ENCODE measurements at regions not wholly inside any gene's neighbourhood (a gene's known extent, or its start where the extent isn't known, plus 50 kb on each side); places are given as distances from the start of the nearest gene placed in this dataset.

DNA sequence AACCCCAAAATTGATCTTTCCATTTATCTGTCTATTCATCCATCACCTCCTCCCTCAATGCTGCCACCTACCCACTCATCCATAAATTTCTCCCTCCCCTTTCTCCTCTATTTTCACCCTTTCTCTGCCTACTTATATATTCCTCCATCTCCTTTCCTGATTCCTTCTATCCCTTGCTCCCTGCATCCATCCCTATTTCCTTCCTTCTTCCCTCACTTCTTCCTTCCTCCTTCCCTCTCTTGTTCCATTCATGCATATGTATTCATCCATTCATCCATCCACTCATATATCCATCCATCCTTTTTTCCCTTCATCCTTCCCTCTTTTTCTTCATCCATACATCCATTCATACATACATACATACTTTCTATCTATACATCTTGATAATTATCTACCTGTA lies 76.3 kb upstream of the GGTLC1 start:
- Histone ChIP-seq H3K4me3 (ENCODE audit: low read depth in 2 of 2, low read length in 2 of 2) (no peak overlapping the region), H3K36me3 (ENCODE audit: control insufficient read depth, insufficient read depth, low read length) (no peaks in the 10 kb centered on the region), H3K9me3 (ENCODE audit: control insufficient read depth, insufficient read depth, low read depth, low read length) (no peaks in the 10 kb centered on the region), H3K27ac (ENCODE audit: low read length) (no peak overlapping the region), H3K27me3 (ENCODE audit: control insufficient read depth, insufficient read depth, low read length) (no peaks in the 10 kb centered on the region), H3K4me1 (ENCODE audit: control insufficient read depth, insufficient read depth, low read length) (no peaks in the 10 kb centered on the region)
- ATAC-seq: no peak
- TF ChIP-seq TCF7L2 (IDR thresholded peaks at IDR 0.05; ENCODE audit: low read depth, low read length) (no peak), POLR2AphosphoS5 (IDR thresholded peaks at IDR 0.05; ENCODE audit: low read depth, low read length) (no peak), REST (IDR thresholded peaks at IDR 0.05; ENCODE audit: insufficient read depth in 1 of 2, low read depth in 2 of 2, low read length in 1 of 2) (no peak), SIN3A (IDR thresholded peaks at IDR 0.05; ENCODE audit: borderline replicate concordance, insufficient read depth, low read depth, low read length) (no peak)
- TF ChIP-seq, protein P1, sequence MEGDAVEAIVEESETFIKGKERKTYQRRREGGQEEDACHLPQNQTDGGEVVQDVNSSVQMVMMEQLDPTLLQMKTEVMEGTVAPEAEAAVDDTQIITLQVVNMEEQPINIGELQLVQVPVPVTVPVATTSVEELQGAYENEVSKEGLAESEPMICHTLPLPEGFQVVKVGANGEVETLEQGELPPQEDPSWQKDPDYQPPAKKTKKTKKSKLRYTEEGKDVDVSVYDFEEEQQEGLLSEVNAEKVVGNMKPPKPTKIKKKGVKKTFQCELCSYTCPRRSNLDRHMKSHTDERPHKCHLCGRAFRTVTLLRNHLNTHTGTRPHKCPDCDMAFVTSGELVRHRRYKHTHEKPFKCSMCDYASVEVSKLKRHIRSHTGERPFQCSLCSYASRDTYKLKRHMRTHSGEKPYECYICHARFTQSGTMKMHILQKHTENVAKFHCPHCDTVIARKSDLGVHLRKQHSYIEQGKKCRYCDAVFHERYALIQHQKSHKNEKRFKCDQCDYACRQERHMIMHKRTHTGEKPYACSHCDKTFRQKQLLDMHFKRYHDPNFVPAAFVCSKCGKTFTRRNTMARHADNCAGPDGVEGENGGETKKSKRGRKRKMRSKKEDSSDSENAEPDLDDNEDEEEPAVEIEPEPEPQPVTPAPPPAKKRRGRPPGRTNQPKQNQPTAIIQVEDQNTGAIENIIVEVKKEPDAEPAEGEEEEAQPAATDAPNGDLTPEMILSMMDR (IDR thresholded peaks at IDR 0.05): no peak
- ChIA-PET CTCF (no interaction called here), POLR2A (no interaction called here)
- no TSS peak for BruUV-seq (replicated peaks)
- in situ Hi-C loops (cut with HindIII; ENCODE audit: low pct_unique_long_range_greater_than_20kb, low sequenced_read_pairs) (no loop called here), intact Hi-C loops (cut with micrococcal nuclease; ENCODE audit: unreplicated experiment) (no loop called here)
- DNase-seq (ENCODE audit: low read depth, low spot score): no peak

DNA sequence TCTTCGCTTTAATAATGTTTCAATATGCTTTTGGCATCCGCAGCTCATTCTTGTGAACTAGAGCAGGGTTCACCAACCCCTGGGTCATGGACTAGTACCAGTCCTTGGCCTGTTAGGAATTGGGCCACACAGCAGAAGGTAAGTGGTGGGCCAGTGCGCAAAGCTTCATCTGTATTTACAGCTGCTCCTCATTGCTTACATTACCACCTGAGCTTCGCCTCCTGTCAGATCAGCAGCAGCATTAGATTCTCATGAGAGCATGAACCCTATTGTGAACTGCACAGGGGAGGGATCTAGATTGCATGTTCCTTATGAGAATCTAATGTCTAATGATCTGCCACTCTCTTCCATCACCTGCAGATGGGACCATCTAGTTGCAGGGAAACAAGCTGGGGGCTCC lies 75.5 kb upstream of the GGTLC1 start:
- H3K4me3 ChIP-seq (ENCODE audit: low read depth in 2 of 2, low read length in 2 of 2): no peak overlapping the region
- intact Hi-C loops (cut with micrococcal nuclease; ENCODE audit: unreplicated experiment): no loop called here
- ATAC-seq (no peak), DNase-seq (ENCODE audit: low read depth, low spot score) (no peak)
- in situ Hi-C loops (cut with HindIII; ENCODE audit: low pct_unique_long_range_greater_than_20kb, low sequenced_read_pairs): no loop called here
- TF ChIP-seq POLR2AphosphoS5 (IDR thresholded peaks at IDR 0.05; ENCODE audit: low read depth, low read length) (no peak), SIN3A (IDR thresholded peaks at IDR 0.05; ENCODE audit: borderline replicate concordance, insufficient read depth, low read depth, low read length) (no peak), TCF7L2 (IDR thresholded peaks at IDR 0.05; ENCODE audit: low read depth, low read length) (no peak), REST (IDR thresholded peaks at IDR 0.05; ENCODE audit: insufficient read depth in 1 of 2, low read depth in 2 of 2, low read length in 1 of 2) (no peak)
- TF ChIP-seq, protein P1 (IDR thresholded peaks at IDR 0.05): no peak
- no TSS peak for BruUV-seq (replicated peaks)
- no peak overlapping the region for H3K27ac ChIP-seq (ENCODE audit: low read length)
- POLR2A ChIA-PET: no interaction called here
- CTCF ChIA-PET: no interaction called here
- no peaks in the 10 kb centered on the region for H3K27me3 ChIP-seq (ENCODE audit: control insufficient read depth, insufficient read depth, low read length)
- no peaks in the 10 kb centered on the region for H3K36me3 ChIP-seq (ENCODE audit: control insufficient read depth, insufficient read depth, low read length)
- no peaks in the 10 kb centered on the region for H3K4me1 ChIP-seq (ENCODE audit: control insufficient read depth, insufficient read depth, low read length)
- H3K9me3 ChIP-seq (ENCODE audit: control insufficient read depth, insufficient read depth, low read depth, low read length): no peaks in the 10 kb centered on the region
